Gastroesophageal sphincter (tissue), 4 donors: ENCODE measurements at regions not wholly inside any gene's neighbourhood (a gene's known extent, or its start where the extent isn't known, plus 50 kb on each side); places are given as distances from the start of the nearest gene placed in this dataset.
A peak's percentile ranks its signal among the peaks of the same experiment; 100 is the strongest.

Experiments used
- ATAC-seq: fragments of 150-250 bp; one replicate; pipeline ENCODE4 v1.9.1; 2016; ENCODE audit warnings: mild to moderate bottlenecking, moderate library complexity
- H3K27ac ChIP-seq, 4 donors: fragments of 200-600 bp; sonication (generic) in 3 of 4; 1 replicate in 3 of 4; 2 replicates in 1 of 4; pipeline ENCODE4 v1.5.1; 2016 to 2019
- H3K27me3 ChIP-seq: fragments of 200-600 bp; sonication (generic); one replicate; pipeline ENCODE4 v1.5.1; 2019
- H3K36me3 ChIP-seq, 2 donors: fragments of 200-600 bp; sonication (generic); one replicate each; pipeline ENCODE4 v1.5.1; 2019; ENCODE audit warnings: control low read depth in 1 of 2
- H3K4me1 ChIP-seq, 3 donors: fragments of 200-600 bp; sonication (generic); 1 replicate in 2 of 3; 2 replicates in 1 of 3; pipeline ENCODE4 v1.5.1; 2016 to 2019; ENCODE audit warnings: control low read depth in 2 of 3
- H3K4me3 ChIP-seq, 2 donors: fragments of 200-600 bp; sonication (generic); one replicate each; pipeline ENCODE4 v1.5.1; 2019; ENCODE audit warnings: mild to moderate bottlenecking in 1 of 2, moderate library complexity in 1 of 2
- H3K9me3 ChIP-seq, 3 donors: fragments of 200-600 bp; sonication (generic); one replicate each; pipeline ENCODE4 v1.5.1; 2017 to 2019; ENCODE audit warnings: control low read depth in 2 of 3
- EP300 ChIP-seq: sonication (generic); formaldehyde crosslinking; IDR thresholded peaks from one replicate; pipeline ENCODE4 v1.6.1; 2017; ENCODE audit warnings: antibody characterized with exemption, mild to moderate bottlenecking
- POLR2A ChIP-seq, 2 donors: fragments of 450-650 bp; IDR thresholded peaks; one replicate each; pipeline ENCODE4 v1.6.1; 2017; ENCODE audit warnings: antibody characterized with exemption in 2 of 2, mild to moderate bottlenecking in 2 of 2, moderate library complexity in 1 of 2
- POLR2AphosphoS5 ChIP-seq: sonication (generic); formaldehyde crosslinking; IDR thresholded peaks from one replicate; pipeline ENCODE4 v1.6.1; 2017; ENCODE audit warnings: antibody characterized with exemption
- WGBS, 2 donors: methylation state at CpG; one replicate each; pipeline ENCODE4 v1.1.5; 2018; ENCODE audit warnings: low coverage in 1 of 2; 5-methylcytosine and 5-hydroxymethylcytosine counted together
- TF ChIP-seq, protein P1 (sequence below), 4 experiments: fragments of 200-600 bp in 2 of 4; fragments of 450-650 bp in 2 of 4; sonication (generic) in 1 of 4; IDR thresholded peaks; one replicate each; pipeline ENCODE4 v1.5.1; 2017 to 2019; ENCODE audit warnings: antibody characterized with exemption in 4 of 4, mild to moderate bottlenecking in 2 of 4, moderate library complexity in 2 of 4

DNA sequence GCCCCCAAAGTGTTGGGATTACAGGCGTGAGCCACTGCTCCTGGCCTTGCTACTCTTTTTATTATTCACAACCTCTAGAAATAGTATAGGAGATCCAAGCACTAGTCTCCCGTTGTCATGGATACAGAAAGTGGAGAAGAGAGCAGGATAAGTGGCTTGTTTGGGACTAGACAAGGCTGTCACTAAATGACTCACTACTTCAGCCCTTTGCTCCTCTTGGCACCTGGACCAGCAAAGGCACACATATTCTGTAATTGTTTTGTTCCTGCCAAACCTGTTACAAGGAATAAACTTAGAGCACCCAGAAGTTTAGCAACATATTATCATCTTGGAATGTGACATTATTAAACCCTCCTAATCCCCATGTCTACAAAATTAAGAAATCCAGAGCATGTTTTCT, 427.2 kb upstream of the THBS1 start:
- Histone ChIP-seq H3K27ac (peak overlapping the region in 2 of 4 donors; percentile 50 to 61), H3K27me3 (no peaks in the 10 kb centered on the region), H3K4me3 (no peak overlapping the region), H3K9me3 (no peaks in the 10 kb centered on the region), H3K4me1 (peaks cover 7 to 35% (median 8%) of the 10 kb centered on the region in 3 donors), H3K36me3 (no peaks in the 10 kb centered on the region)
- ATAC-seq = peak; percentile 50
- peak; percentile 32 for TF ChIP-seq POLR2AphosphoS5
- TF ChIP-seq, protein P1, sequence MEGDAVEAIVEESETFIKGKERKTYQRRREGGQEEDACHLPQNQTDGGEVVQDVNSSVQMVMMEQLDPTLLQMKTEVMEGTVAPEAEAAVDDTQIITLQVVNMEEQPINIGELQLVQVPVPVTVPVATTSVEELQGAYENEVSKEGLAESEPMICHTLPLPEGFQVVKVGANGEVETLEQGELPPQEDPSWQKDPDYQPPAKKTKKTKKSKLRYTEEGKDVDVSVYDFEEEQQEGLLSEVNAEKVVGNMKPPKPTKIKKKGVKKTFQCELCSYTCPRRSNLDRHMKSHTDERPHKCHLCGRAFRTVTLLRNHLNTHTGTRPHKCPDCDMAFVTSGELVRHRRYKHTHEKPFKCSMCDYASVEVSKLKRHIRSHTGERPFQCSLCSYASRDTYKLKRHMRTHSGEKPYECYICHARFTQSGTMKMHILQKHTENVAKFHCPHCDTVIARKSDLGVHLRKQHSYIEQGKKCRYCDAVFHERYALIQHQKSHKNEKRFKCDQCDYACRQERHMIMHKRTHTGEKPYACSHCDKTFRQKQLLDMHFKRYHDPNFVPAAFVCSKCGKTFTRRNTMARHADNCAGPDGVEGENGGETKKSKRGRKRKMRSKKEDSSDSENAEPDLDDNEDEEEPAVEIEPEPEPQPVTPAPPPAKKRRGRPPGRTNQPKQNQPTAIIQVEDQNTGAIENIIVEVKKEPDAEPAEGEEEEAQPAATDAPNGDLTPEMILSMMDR (IDR thresholded peaks at IDR 0.05) = no peak
- no peak for TF ChIP-seq EP300
- WGBS, 2 donors = 57 to 75% methylated on average over 1 to 2 of the region's 2 CpGs

DNA sequence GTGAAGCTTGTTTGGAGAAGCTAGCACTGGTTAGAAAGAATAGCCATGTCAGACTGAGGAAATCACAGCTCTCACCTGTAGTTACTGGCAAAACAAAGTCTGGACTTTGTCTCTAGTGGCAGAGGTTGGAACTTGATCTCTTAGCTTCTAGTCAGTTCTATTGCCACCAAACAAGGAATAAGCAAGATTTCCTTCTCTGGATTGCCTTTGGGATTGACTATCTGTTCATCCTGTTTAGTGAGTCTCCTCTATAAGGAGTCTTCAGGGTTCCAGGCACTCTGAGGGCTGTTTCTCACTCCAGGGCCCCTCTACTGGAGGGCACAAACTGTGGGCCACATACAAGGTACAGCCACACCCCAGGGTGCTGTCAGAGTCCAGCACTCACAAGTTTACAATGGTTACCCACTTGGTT, 426.6 kb upstream of the THBS1 start:
- Histone ChIP-seq H3K4me1 (peaks cover 7 to 36% (median 8%) of the 10 kb centered on the region in 3 donors), H3K27ac (peak overlapping the region in 3 of 4 donors; percentile 41 to 61 (median 50)), H3K4me3 (no peak overlapping the region), H3K9me3 (no peaks in the 10 kb centered on the region), H3K36me3 (no peaks in the 10 kb centered on the region), H3K27me3 (no peaks in the 10 kb centered on the region)
- ATAC-seq = peak; percentile 21
- TF ChIP-seq EP300 = no peak
- TF ChIP-seq, protein P1 (IDR thresholded peaks at IDR 0.05) = peak; percentile 18 to 59 (median 40)
- peak; percentile 52 for TF ChIP-seq POLR2AphosphoS5

DNA sequence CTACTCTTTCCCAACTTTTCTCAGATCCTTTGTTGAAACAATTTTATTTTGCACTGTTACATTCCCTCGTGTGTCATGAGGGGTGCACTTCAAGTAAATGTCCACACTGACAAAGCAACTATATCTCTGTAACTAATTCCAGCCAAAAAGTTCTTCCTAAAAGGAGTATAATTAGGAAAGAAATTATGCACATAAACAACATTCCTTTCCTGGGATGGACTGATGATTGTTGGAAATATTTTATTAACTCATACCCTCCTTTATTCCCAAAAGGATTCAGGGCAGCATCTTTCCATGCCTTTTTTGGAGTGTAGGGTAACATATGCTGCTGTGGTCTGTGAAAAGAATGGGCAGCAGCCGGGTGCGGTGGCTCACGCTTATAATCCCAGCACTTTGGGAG, 426.1 kb upstream of the THBS1 start:
- ATAC-seq = no peak
- TF ChIP-seq POLR2A (IDR thresholded peaks at IDR 0.05) = no peak
- TF ChIP-seq POLR2AphosphoS5 = no peak
- TF ChIP-seq, protein P1 (IDR thresholded peaks at IDR 0.05) = no peak
- TF ChIP-seq EP300 = no peak
- peaks cover 7 to 41% (median 8%) of the 10 kb centered on the region in 3 donors for H3K4me1 ChIP-seq
- no peaks in the 10 kb centered on the region for H3K9me3 ChIP-seq
- 47 to 80% methylated on average over 1 to 4 of the region's 4 CpGs for WGBS, 2 donors
- H3K27ac ChIP-seq = peak overlapping the region in 1 of 4 donors; percentile 50
- H3K36me3 ChIP-seq = no peaks in the 10 kb centered on the region
- H3K27me3 ChIP-seq = no peaks in the 10 kb centered on the region
- no peak overlapping the region for H3K4me3 ChIP-seq

DNA sequence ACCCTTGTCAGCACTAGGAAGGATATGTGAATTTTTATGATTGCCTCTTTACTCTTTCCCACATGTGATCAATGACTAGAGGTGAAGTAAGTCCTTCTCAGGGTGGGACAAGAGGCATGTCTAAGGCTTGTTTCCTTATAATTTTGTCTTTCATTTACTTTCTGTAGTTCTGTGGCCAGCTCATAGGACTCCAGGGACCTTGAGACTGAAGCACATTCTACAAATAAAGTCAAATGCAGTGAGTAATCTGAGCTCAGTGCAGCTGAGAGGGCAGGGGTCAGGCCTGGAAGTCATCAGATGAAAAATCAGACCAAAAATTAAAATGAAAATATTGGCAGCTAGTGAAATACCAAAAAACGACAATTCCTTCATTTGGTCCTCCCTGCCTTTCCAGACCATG, 424.7 kb upstream of the THBS1 start:
- Histone ChIP-seq H3K9me3 (no peaks in the 10 kb centered on the region), H3K4me1 (peaks cover 7 to 42% (median 8%) of the 10 kb centered on the region in 3 donors), H3K27me3 (no peaks in the 10 kb centered on the region), H3K4me3 (no peak overlapping the region), H3K36me3 (no peaks in the 10 kb centered on the region), H3K27ac (peak overlapping the region in 2 of 4 donors; percentile 56 to 57)
- peak; percentile 44 for ATAC-seq
- TF ChIP-seq POLR2AphosphoS5 (peak; percentile 25), POLR2A (IDR thresholded peaks at IDR 0.05) (no peak), EP300 (no peak)
- 55 to 75% methylated on average over 1 of the region's 1 CpG for WGBS, 2 donors

DNA sequence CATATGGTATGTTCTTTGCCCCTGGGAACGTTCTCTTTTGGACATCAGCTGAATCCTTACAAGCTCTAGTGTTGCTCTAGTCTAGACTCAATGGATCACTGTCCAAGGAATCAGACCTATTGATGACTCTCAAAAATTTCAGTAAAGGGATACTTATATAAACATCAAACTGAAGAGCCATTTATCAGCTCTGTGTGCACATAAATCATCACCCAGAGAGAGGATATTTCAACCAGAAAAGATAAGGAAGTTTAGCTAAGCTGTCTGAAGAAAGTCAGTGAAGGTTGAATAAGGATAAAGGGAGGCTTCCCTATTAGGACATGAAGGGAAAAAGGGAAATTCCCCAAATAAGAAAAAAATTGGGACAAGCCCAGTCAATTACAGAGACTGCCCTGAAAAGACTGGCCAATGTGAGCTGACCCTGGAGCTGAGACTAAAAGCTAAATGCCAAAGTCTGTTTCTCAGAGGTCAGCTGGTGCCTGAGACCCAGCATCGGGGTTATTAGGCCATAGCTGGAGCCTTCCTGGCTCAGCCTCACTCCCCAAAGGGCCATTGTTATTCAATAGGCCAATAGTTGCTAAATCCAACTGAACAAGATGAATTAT, 424.1 kb upstream of the THBS1 start:
- peak; percentile 82 for ATAC-seq
- Histone ChIP-seq H3K36me3 (no peaks in the 10 kb centered on the region), H3K4me1 (peaks cover 7 to 42% (median 8%) of the 10 kb centered on the region in 3 donors), H3K4me3 (no peak overlapping the region), H3K27me3 (no peaks in the 10 kb centered on the region), H3K27ac (peak overlapping the region in 2 of 4 donors; percentile 56 to 57), H3K9me3 (peaks cover 0 to 1% (median 0%) of the 10 kb centered on the region in 3 donors)
- TF ChIP-seq POLR2A (IDR thresholded peaks at IDR 0.05) (no peak), EP300 (no peak), POLR2AphosphoS5 (peak; percentile 17)
- TF ChIP-seq, protein P1 (IDR thresholded peaks at IDR 0.05) = no peak
- 63 to 71% methylated on average over 2 of the region's 2 CpGs for WGBS, 2 donors
